Astrocyte (in vitro differentiated cells and primary cell): ENCODE measurements at regions not wholly inside any gene's neighbourhood (a gene's known extent, or its start where the extent isn't known, plus 50 kb on each side); places are given as distances from the start of the nearest gene placed in this dataset.
"Not testable (repeated sequence)": the region's sequence is repeated elsewhere in the genome, so short reads cannot be mapped to it uniquely, and the experiment has no call there.

Source experiments
- DNase-seq: peaks from one replicate; pipeline ENCODE4 v3.0.0-alpha.2; 2010; ENCODE audit warnings: low read depth
- FAIRE-seq: peaks from 2 replicates; lab custom pipeline; 2011; peaks lifted over from hg19 to GRCh38; lab: Jason Lieb, UNC
- H2AFZ ChIP-seq: 2 replicates; pipeline ENCODE4 v1.6.0; 2012; ENCODE audit warnings: low read depth, low read length, inconsistent platforms
- H3K27ac ChIP-seq: 2 replicates; pipeline ENCODE4 v1.5.1; 2011; ENCODE audit warnings: low read depth, low read length, inconsistent platforms
- H3K27me3 ChIP-seq: 2 replicates; pipeline ENCODE4 v1.6.0; 2011; ENCODE audit warnings: low read length, inconsistent platforms; ENCODE audit not compliant: insufficient read depth
- H3K36me3 ChIP-seq: 2 replicates; pipeline ENCODE4 v1.5.1; 2011; ENCODE audit warnings: low read length, inconsistent platforms; ENCODE audit not compliant: insufficient read depth
- H3K4me1 ChIP-seq: 2 replicates; pipeline ENCODE4 v1.5.1; 2011; ENCODE audit warnings: low read length, inconsistent platforms; ENCODE audit not compliant: insufficient read depth
- H3K4me2 ChIP-seq: 2 replicates; pipeline ENCODE4 v1.6.0; 2012; ENCODE audit warnings: low read length, inconsistent platforms
- H3K4me3 ChIP-seq: 2 replicates; pipeline ENCODE4 v1.5.1; 2011; ENCODE audit warnings: low read depth, mild to moderate bottlenecking, low read length, inconsistent platforms; ENCODE audit not compliant: insufficient read depth
- H3K79me2 ChIP-seq: 2 replicates; pipeline ENCODE4 v1.6.0; 2012; ENCODE audit warnings: mild to moderate bottlenecking, low read length, inconsistent platforms; ENCODE audit not compliant: insufficient read depth
- H3K9ac ChIP-seq: 2 replicates; pipeline ENCODE4 v1.6.0; 2012; ENCODE audit warnings: mild to moderate bottlenecking, low read length, inconsistent platforms
- H3K9me3 ChIP-seq: 2 replicates; pipeline ENCODE4 v1.5.1; 2012; ENCODE audit warnings: low read depth, mild to moderate bottlenecking, low read length, inconsistent platforms; ENCODE audit not compliant: insufficient read depth
- H4K20me1 ChIP-seq: 2 replicates; pipeline ENCODE4 v1.6.0; 2012; ENCODE audit warnings: low read length, inconsistent platforms; ENCODE audit not compliant: insufficient read depth
- H3K27ac Mint-ChIP-seq: one replicate; pipeline ENCODE4 v1.8.0; 2021; ENCODE audit warnings: mild to moderate bottlenecking, mixed read lengths; ENCODE audit not compliant: unreplicated experiment
- H3K27me3 Mint-ChIP-seq: one replicate; pipeline ENCODE4 v1.8.0; 2021; ENCODE audit warnings: low read depth, mixed read lengths; ENCODE audit not compliant: unreplicated experiment
- H3K36me3 Mint-ChIP-seq: one replicate; pipeline ENCODE4 v1.8.0; 2021; ENCODE audit warnings: low read depth, mixed read lengths; ENCODE audit not compliant: unreplicated experiment
- H3K4me1 Mint-ChIP-seq: one replicate; pipeline ENCODE4 v1.8.0; 2021; ENCODE audit warnings: low read depth, mixed read lengths; ENCODE audit not compliant: unreplicated experiment
- H3K4me3 Mint-ChIP-seq: one replicate; pipeline ENCODE4 v1.8.0; 2021; ENCODE audit warnings: mild to moderate bottlenecking, moderate library complexity, mixed read lengths; ENCODE audit not compliant: unreplicated experiment
- H3K9me3 Mint-ChIP-seq: one replicate; pipeline ENCODE4 v1.8.0; 2021; ENCODE audit warnings: mild to moderate bottlenecking, mixed read lengths; ENCODE audit not compliant: unreplicated experiment
- EZH2 ChIP-seq: IDR thresholded peaks from 2 replicates; pipeline ENCODE4 v1.6.1; 2012; ENCODE audit warnings: mild to moderate bottlenecking, low read length, inconsistent platforms; ENCODE audit not compliant: insufficient read depth
- TF ChIP-seq, protein P1 (sequence below): IDR thresholded peaks from 2 replicates; pipeline ENCODE4 v1.5.1; 2011; ENCODE audit warnings: low read depth, mild to moderate bottlenecking, inconsistent platforms, low read length, moderate library complexity; ENCODE audit not compliant: insufficient read depth

DNA sequence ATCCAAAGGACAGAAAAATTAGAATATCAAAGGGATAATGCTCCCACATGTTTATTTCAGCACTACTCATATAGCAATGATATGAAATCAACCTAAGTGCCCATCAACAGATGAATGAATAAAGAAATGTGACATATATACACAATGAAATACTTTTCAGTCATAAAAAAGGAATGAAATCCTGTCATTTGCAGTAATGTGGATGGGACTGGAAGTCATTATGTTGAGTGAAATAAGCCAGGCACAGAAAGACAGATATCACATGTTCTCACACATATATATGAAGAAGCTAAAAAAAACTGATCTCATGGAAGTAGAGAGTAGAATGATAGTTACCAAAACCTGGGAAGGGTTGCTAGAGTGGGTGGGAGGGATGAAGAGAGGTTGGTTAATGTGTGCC is 135.7 kb downstream of the IBTK start:
- no peak for FAIRE-seq

DNA sequence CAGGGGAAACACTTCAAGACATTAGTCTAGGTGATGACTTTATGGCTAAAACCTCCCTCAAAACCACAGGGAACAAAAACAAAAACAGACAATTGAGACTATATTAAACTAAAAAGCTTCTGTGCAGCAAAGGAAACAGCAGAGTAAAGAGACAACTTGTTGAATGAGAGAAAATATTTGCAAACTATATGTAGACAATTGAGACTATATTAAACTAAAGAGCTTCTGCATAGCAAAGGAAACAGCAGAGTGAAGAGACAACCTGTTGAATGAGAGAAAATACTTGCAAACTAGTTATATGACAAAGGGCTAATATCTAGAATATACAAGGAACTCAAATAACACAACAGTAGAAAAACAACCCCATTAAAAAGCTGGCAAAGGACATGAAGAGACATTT is 136.4 kb downstream of the IBTK start:
- Mint-ChIP-seq H3K27ac (no peak overlapping the region), H3K4me3 (no peak overlapping the region), H3K36me3 (no peaks in the 10 kb centered on the region), H3K9me3 (peaks cover 7% of the 10 kb centered on the region), H3K27me3 (peaks cover 6% of the 10 kb centered on the region), H3K4me1 (peaks cover 9% of the 10 kb centered on the region)
- Histone ChIP-seq H3K36me3 (no peaks in the 10 kb centered on the region), H3K79me2 (no peaks in the 10 kb centered on the region), H3K4me1 (no peaks in the 10 kb centered on the region), H3K9me3 (no peaks in the 10 kb centered on the region), H3K4me2 (no peak overlapping the region), H2AFZ (no peak overlapping the region), H4K20me1 (no peaks in the 10 kb centered on the region), H3K9ac (no peak overlapping the region), H3K27ac (no peak overlapping the region), H3K4me3 (no peak overlapping the region), H3K27me3 (no peaks in the 10 kb centered on the region)
- no peak for DNase-seq
- TF ChIP-seq EZH2: no peak
- TF ChIP-seq, protein P1, sequence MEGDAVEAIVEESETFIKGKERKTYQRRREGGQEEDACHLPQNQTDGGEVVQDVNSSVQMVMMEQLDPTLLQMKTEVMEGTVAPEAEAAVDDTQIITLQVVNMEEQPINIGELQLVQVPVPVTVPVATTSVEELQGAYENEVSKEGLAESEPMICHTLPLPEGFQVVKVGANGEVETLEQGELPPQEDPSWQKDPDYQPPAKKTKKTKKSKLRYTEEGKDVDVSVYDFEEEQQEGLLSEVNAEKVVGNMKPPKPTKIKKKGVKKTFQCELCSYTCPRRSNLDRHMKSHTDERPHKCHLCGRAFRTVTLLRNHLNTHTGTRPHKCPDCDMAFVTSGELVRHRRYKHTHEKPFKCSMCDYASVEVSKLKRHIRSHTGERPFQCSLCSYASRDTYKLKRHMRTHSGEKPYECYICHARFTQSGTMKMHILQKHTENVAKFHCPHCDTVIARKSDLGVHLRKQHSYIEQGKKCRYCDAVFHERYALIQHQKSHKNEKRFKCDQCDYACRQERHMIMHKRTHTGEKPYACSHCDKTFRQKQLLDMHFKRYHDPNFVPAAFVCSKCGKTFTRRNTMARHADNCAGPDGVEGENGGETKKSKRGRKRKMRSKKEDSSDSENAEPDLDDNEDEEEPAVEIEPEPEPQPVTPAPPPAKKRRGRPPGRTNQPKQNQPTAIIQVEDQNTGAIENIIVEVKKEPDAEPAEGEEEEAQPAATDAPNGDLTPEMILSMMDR: no peak
- FAIRE-seq: no peak

More for the DNA sequence above, 135.7 kb downstream of the IBTK start:
- Histone ChIP-seq H3K9me3 (no peaks in the 10 kb centered on the region), H3K79me2 (no peaks in the 10 kb centered on the region), H4K20me1 (no peaks in the 10 kb centered on the region), H3K36me3 (no peaks in the 10 kb centered on the region), H3K4me2 (no peak overlapping the region), H3K27me3 (no peaks in the 10 kb centered on the region), H2AFZ (no peak overlapping the region), H3K4me3 (no peak overlapping the region), H3K27ac (no peak overlapping the region), H3K4me1 (no peaks in the 10 kb centered on the region), H3K9ac (no peak overlapping the region)
- DNase-seq: no peak
- no peak overlapping the region for H3K4me3 Mint-ChIP-seq
- peaks cover 9% of the 10 kb centered on the region for H3K4me1 Mint-ChIP-seq
- TF ChIP-seq EZH2: no peak
- TF ChIP-seq, protein P1: no peak
- H3K9me3 Mint-ChIP-seq: peaks cover 7% of the 10 kb centered on the region
- H3K27ac Mint-ChIP-seq: no peak overlapping the region
- H3K36me3 Mint-ChIP-seq: no peaks in the 10 kb centered on the region
- H3K27me3 Mint-ChIP-seq: peaks cover 6% of the 10 kb centered on the region

- H2AFZ ChIP-seq, H3K9ac ChIP-seq, H3K9me3 Mint-ChIP-seq, H3K36me3 Mint-ChIP-seq, H3K4me1 Mint-ChIP-seq, H4K20me1 ChIP-seq, H3K36me3 ChIP-seq, DNase-seq, H3K27me3 Mint-ChIP-seq, H3K4me1 ChIP-seq, H3K4me3 ChIP-seq, H3K4me3 Mint-ChIP-seq, H3K27me3 ChIP-seq, H3K27ac ChIP-seq, H3K27ac Mint-ChIP-seq, H3K9me3 ChIP-seq, H3K79me2 ChIP-seq, FAIRE-seq, H3K4me2 ChIP-seq: not testable (repeated sequence)
Measured at GRCh38 chr6:82103171-82103570, 144.4 kb downstream of the IBTK start.

DNA sequence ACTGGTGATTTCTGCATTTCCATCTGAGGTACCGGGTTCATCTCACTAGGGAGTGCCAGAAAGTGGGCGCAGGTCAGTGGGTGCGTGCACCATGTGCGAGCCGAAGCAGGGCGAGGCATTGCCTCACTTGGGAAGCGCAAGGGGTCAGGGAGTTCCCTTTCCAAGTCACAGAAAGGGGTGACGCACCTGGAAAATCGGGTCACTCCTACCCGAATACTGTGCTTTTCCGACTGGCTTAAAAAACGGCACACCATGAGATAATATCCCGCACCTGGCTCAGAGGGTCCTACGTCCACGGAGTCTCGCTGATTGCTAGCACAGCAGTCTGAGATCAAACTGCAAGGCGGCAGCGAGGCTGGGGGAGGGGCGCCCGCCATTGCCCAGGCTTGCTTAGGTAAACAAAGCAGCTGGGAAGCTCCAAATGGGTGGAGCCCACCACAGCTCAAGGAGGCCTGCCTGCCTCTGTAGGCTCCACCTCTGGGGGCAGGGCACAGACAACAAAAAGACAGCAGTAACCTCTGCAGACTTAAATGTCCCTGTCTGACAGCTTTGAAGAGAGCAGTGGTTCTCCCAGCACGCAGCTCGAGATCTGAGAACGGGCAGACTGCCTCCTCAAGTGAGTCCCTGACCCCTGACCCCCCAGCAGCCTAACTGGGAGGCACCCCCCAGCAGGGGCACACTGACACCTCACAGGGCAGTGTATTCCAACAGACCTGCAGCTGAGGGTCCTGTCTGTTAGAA is 146.0 kb downstream of the IBTK start:
- DNase-seq, H3K4me3 Mint-ChIP-seq, H3K27me3 Mint-ChIP-seq, H3K27me3 ChIP-seq, H4K20me1 ChIP-seq, H3K4me1 ChIP-seq, H3K4me3 ChIP-seq, H3K36me3 ChIP-seq, H3K9me3 ChIP-seq, H3K9me3 Mint-ChIP-seq, FAIRE-seq, H3K36me3 Mint-ChIP-seq, H3K27ac ChIP-seq, H3K9ac ChIP-seq, H3K4me1 Mint-ChIP-seq, H3K27ac Mint-ChIP-seq, H2AFZ ChIP-seq, H3K4me2 ChIP-seq, H3K79me2 ChIP-seq: not testable (repeated sequence)

DNA sequence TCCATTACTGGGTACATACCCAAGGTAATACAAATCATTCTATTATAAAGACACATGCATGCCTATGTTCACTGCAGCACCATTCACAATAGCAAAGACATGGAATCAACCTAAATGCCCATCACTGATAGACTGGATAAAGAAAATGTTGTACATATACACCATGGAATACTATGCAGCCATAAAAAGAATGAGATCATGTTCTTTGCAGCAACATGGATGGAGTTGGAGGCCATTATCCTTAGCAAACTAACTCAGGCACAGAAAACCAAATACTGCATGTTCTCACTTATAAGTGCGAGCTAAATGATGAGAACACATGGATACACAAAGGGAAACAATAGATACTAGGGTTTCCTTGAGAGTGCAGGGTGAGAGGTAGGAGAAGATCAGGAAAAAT is 146.8 kb downstream of the IBTK start:
- DNase-seq, H3K79me2 ChIP-seq, H3K27me3 ChIP-seq, H3K4me3 Mint-ChIP-seq, H3K4me3 ChIP-seq, FAIRE-seq, H3K27ac ChIP-seq, H3K9me3 ChIP-seq, H3K27ac Mint-ChIP-seq, H3K9ac ChIP-seq, H3K36me3 ChIP-seq, H3K4me1 Mint-ChIP-seq, H3K36me3 Mint-ChIP-seq, H3K4me1 ChIP-seq, H2AFZ ChIP-seq, H3K4me2 ChIP-seq, H4K20me1 ChIP-seq, H3K9me3 Mint-ChIP-seq, H3K27me3 Mint-ChIP-seq: not testable (repeated sequence)
